PC-3 (cell line): ENCODE measurements at regions not wholly inside any gene's neighbourhood (a gene's known extent, or its start where the extent isn't known, plus 50 kb on each side); places are given as distances from the start of the nearest gene placed in this dataset.

ENCODE experiments used
- ATAC-seq: fragments of 200-7000 bp; cut with Tn5 transposase; 2 replicates; pipeline ENCODE4 v1.9.1; 2020; ENCODE audit warnings: mild to moderate bottlenecking, moderate library complexity
- BruUV-seq: library from RNA; stranded (reverse); fragments of 400-500 nt; replicated peaks from 2 replicates; lab custom pipeline; 2021; lab: Mats Ljungman, UMichigan
- CTCF ChIA-PET: fragments of 300-600 bp; sonication (Branson Sonifier 250); formaldehyde crosslinking; loops from one replicate; lab custom pipeline; 2022; ENCODE audit warnings: antibody characterized with exemption; lab: Charles Lee
- POLR2A ChIA-PET: fragments of 300-600 bp; sonication (Branson Sonifier 250); formaldehyde crosslinking; loops from one replicate; lab custom pipeline; 2022; ENCODE audit warnings: antibody characterized with exemption; ENCODE audit not compliant: unreplicated experiment; lab: Charles Lee
- DNase-seq: peaks from one replicate; pipeline ENCODE4 v3.0.0-alpha.2; 2015
- H2AFZ ChIP-seq: fragments of 300-600 bp; sonication (generic); 2 replicates; pipeline ENCODE4 v1.6.0; 2016; ENCODE audit warnings: antibody characterized with exemption, low read length
- H3F3A ChIP-seq: fragments of 300-600 bp; sonication (generic); one replicate; pipeline ENCODE4 v1.6.0; 2017; ENCODE audit warnings: antibody characterized with exemption, low read length, control low read depth, mild to moderate bottlenecking; ENCODE audit not compliant: unreplicated experiment
- H3K27ac ChIP-seq: fragments of 300-600 bp; sonication (generic); 2 replicates; pipeline ENCODE4 v1.5.1; 2016; ENCODE audit warnings: mild to moderate bottlenecking, low read length
- H3K27me3 ChIP-seq: fragments of 300-600 bp; sonication (generic); 2 replicates; pipeline ENCODE4 v1.6.1; 2016; ENCODE audit warnings: low read length, mixed read lengths
- H3K36me3 ChIP-seq: fragments of 300-600 bp; sonication (generic); 2 replicates; pipeline ENCODE4 v1.6.1; 2016; ENCODE audit warnings: low read depth, mixed run types, low read length, mixed read lengths
- H3K4me1 ChIP-seq: fragments of 300-600 bp; sonication (generic); 2 replicates; pipeline ENCODE4 v1.5.1; 2016; ENCODE audit warnings: low read length; ENCODE audit not compliant: insufficient read depth
- H3K4me2 ChIP-seq: fragments of 300-600 bp; sonication (generic); 2 replicates; pipeline ENCODE4 v1.6.0; 2016; ENCODE audit warnings: low read length
- H3K4me3 ChIP-seq: fragments of 300-600 bp; sonication (generic); 2 replicates; pipeline ENCODE4 v1.5.1; 2016; ENCODE audit warnings: mild to moderate bottlenecking, low read length, mixed read lengths
- H3K79me2 ChIP-seq: fragments of 300-600 bp; sonication (generic); 2 replicates; pipeline ENCODE4 v1.6.1; 2017; ENCODE audit warnings: low read length, mixed read lengths
- H3K9ac ChIP-seq: fragments of 300-600 bp; sonication (generic); 2 replicates; pipeline ENCODE4 v1.6.0; 2016; ENCODE audit warnings: mild to moderate bottlenecking, low read length
- H3K9me2 ChIP-seq: fragments of 300-600 bp; sonication (generic); replicated peaks from 2 replicates; pipeline ENCODE4 v1.6.1; 2016; ENCODE audit warnings: mixed run types, low read length, mixed read lengths
- H3K9me3 ChIP-seq: fragments of 300-600 bp; sonication (generic); 2 replicates; pipeline ENCODE4 v1.6.1; 2016; ENCODE audit warnings: low read length, mixed read lengths
- H4K20me1 ChIP-seq: fragments of 300-600 bp; sonication (generic); 2 replicates; pipeline ENCODE4 v1.6.1; 2016; ENCODE audit warnings: low read length, mixed read lengths
- CTCF ChIP-seq: fragments of 300-600 bp; sonication (generic); conservative IDR thresholded peaks from 2 replicates; pipeline ENCODE4 v1.5.1; 2017; ENCODE audit warnings: antibody characterized with exemption, low read depth, mild to moderate bottlenecking, low read length
- EZH2 ChIP-seq: fragments of 300-600 bp; sonication (generic); IDR thresholded peaks from one replicate; pipeline ENCODE4 v1.6.1; 2017; ENCODE audit warnings: antibody characterized with exemption, mild to moderate bottlenecking, low read length; ENCODE audit not compliant: unreplicated experiment
- EZH2phosphoT487 ChIP-seq: fragments of 300-600 bp; sonication (generic); IDR thresholded peaks from 2 replicates; pipeline ENCODE4 v1.6.1; 2018; ENCODE audit warnings: mild to moderate bottlenecking, antibody characterized with exemption, low read length, borderline replicate concordance
- intact Hi-C: fragments of 100-400 bp; cut with micrococcal nuclease; formaldehyde crosslinking; loops from 2 replicates; pipeline ENCODE4 v1.9.0; 2023

- H3F3A ChIP-seq: no peaks in the 10 kb centered on the region
- H3K27me3 ChIP-seq: peaks cover 23% of the 10 kb centered on the region
- no peak overlapping the region for H3K4me3 ChIP-seq
- no peaks in the 10 kb centered on the region for H3K36me3 ChIP-seq
- ATAC-seq: no peak
- no peak for TF ChIP-seq CTCF
- no peak for TF ChIP-seq EZH2phosphoT487
- no peak for TF ChIP-seq EZH2
- ChIA-PET POLR2A (no interaction called here), CTCF (no interaction called here)
- H3K9ac ChIP-seq: no peak overlapping the region
- no peak overlapping the region for H3K4me2 ChIP-seq
- no TSS peak for BruUV-seq
- H3K79me2 ChIP-seq: no peaks in the 10 kb centered on the region
- intact Hi-C loops: no loop called here
- no peaks in the 10 kb centered on the region for H3K4me1 ChIP-seq
- no peaks in the 10 kb centered on the region for H3K9me3 ChIP-seq
- DNase-seq: no peak
- H3K27ac ChIP-seq: no peak overlapping the region
- no peak overlapping the region for H2AFZ ChIP-seq
- H4K20me1 ChIP-seq: no peaks in the 10 kb centered on the region
- no peaks in the 10 kb centered on the region for H3K9me2 ChIP-seq
Observed at GRCh38 chr4:108378164-108378563, 209.4 kb upstream of the LEF1 start.

- BruUV-seq: no TSS peak
Observed at GRCh38 chr4:108377021-108377420, 208.3 kb upstream of the LEF1 start.

More at GRCh38 chr4:108377021-108377420, 208.3 kb upstream of the LEF1 start:
- no peak for ATAC-seq
- H3K79me2 ChIP-seq: no peaks in the 10 kb centered on the region
- intact Hi-C loops: no loop called here
- H3K4me1 ChIP-seq: no peaks in the 10 kb centered on the region
- H3F3A ChIP-seq: no peaks in the 10 kb centered on the region
- no peaks in the 10 kb centered on the region for H3K9me2 ChIP-seq
- H3K27me3 ChIP-seq: peaks cover 32% of the 10 kb centered on the region
- no peak for DNase-seq
- no peaks in the 10 kb centered on the region for H3K9me3 ChIP-seq
- no peak overlapping the region for H2AFZ ChIP-seq
- no peak overlapping the region for H3K4me3 ChIP-seq
- H3K4me2 ChIP-seq: no peak overlapping the region
- no peak for TF ChIP-seq CTCF
- TF ChIP-seq EZH2: no peak
- no peak for TF ChIP-seq EZH2phosphoT487
- H4K20me1 ChIP-seq: no peaks in the 10 kb centered on the region
- H3K36me3 ChIP-seq: no peaks in the 10 kb centered on the region
- CTCF ChIA-PET: no interaction called here
- H3K27ac ChIP-seq: no peak overlapping the region
- no peak overlapping the region for H3K9ac ChIP-seq
- POLR2A ChIA-PET: no interaction called here
